Heart left ventricle (tissue), 16 donors: ENCODE measurements at regions not wholly inside any gene's neighbourhood (a gene's known extent, or its start where the extent isn't known, plus 50 kb on each side); places are given as distances from the start of the nearest gene placed in this dataset.

Source experiments
- ATAC-seq, 4 donors: fragments of 200-7000 bp; cut with Tn5 transposase; one replicate each; pipeline ENCODE4 v1.9.1; 2020 to 2022; ENCODE audit warnings: moderate library complexity in 4 of 4, mild to moderate bottlenecking in 3 of 4, moderate number of reproducible peaks in 1 of 4
- DNase-seq, 5 donors: peaks; one replicate each; pipeline ENCODE4 v3.0.0-alpha.2; 2020
- H3K27ac ChIP-seq, 12 donors: fragments of 200-600 bp; sonication (generic) in 4 of 12; one replicate each; pipeline versions ENCODE4 v1.5.0 to v1.8.0; 2016 to 2022; ENCODE audit warnings: mild to moderate bottlenecking in 2 of 12
- H3K27me3 ChIP-seq, 9 donors: fragments of 200-600 bp; sonication (generic) in 2 of 9; one replicate each; pipeline versions ENCODE4 v1.5.1 to v1.8.0; 2016 to 2022; ENCODE audit warnings: mild to moderate bottlenecking in 3 of 9
- H3K36me3 ChIP-seq, 9 donors: fragments of 200-600 bp; sonication (generic) in 2 of 9; one replicate each; pipeline versions ENCODE4 v1.5.0 to v1.8.0; 2018 to 2022; ENCODE audit warnings: mild to moderate bottlenecking in 2 of 9
- H3K4me1 ChIP-seq, 12 donors: fragments of 200-600 bp; sonication (generic) in 4 of 12; one replicate each; pipeline versions ENCODE4 v1.5.0 to v1.8.0; 2016 to 2022; ENCODE audit warnings: mild to moderate bottlenecking in 3 of 12
- H3K4me3 ChIP-seq, 12 donors: fragments of 200-600 bp; sonication (generic) in 4 of 12; one replicate each; pipeline versions ENCODE4 v1.5.0 to v1.8.0; 2017 to 2022; ENCODE audit warnings: mild to moderate bottlenecking in 9 of 12, moderate library complexity in 4 of 12
- H3K9me3 ChIP-seq, 12 donors: fragments of 200-600 bp; sonication (generic) in 4 of 12; one replicate each; pipeline versions ENCODE4 v1.5.0 to v1.8.0; 2016 to 2022; ENCODE audit warnings: mild to moderate bottlenecking in 1 of 12
- CTCF ChIP-seq, 12 donors: fragments of 200-600 bp; sonication (generic) in 4 of 12; IDR thresholded peaks; one replicate each; pipeline versions ENCODE4 v1.5.0 to v1.8.0; 2018 to 2022; ENCODE audit warnings: antibody characterized with exemption in 12 of 12, mild to moderate bottlenecking in 5 of 12
- POLR2A ChIP-seq, 2 donors: fragments of 450-650 bp; IDR thresholded peaks; one replicate each; pipeline ENCODE4 v1.6.1; 2017; ENCODE audit warnings: antibody characterized with exemption in 2 of 2, mild to moderate bottlenecking in 2 of 2, moderate library complexity in 2 of 2
- WGBS, 4 donors: extraction: QIAGEN DNeasy Blood & Tissue Kit in 2 of 4; methylation state at CpG; one replicate each; pipeline versions ENCODE4 v1.1.5 to v1.1.7; 2013 to 2018; 5-methylcytosine and 5-hydroxymethylcytosine counted together
- intact Hi-C, 10 donors: fragments of 100-400 bp; cut with DNase I; formaldehyde crosslinking; loops; one replicate each; pipeline versions ENCODE4 v1.11.1 to v1.14.2; 2022
- donor health status: ischemic (EF 13 %, LVEDD 7.1; RV severe dilation, severe dysfunction).
- donor health status: healthy with polysubstance abuse.
- donor health status: DM: no; HTN: yes; CAD: no.
- donor health status: DM: no; HTN: no; CAD: no.
- donor health status: ischemic (EF 25% LVEDD 6.9; RV normal size, moderate dysfunction).
- donor health status: ischemic (EF 25% LVEDD 5.7; RV mildly dilated, moderate dysfunction).
- donor health status: healthy.
- donor health status: DM: yes; HTN: yes; CAD: no.
- donor health status: ischemic (EF 35%, LVEDD 5.7; RV mildly dilated, moderate dysfunction).
- donor health status: nonischemic (EF 11% LVEDD 7.7; RV severe dilation, severe dysfunction).
- donor health status: DM: yes; HTN: yes; CAD: no.
- donor health status: PGD.
- donor health status: ischemic (EF 29% LVEDD 5.4; RV normal size, mild dysfunction).
- donor health status: nonischemic (EF 23%, LVEDD 6.1; RV moderate dilation, normal function).

- intact Hi-C loops = no loop called here
- no peak for TF ChIP-seq POLR2A (IDR thresholded peaks at IDR 0.05)
- no peak for TF ChIP-seq CTCF (IDR thresholded peaks at IDR 0.05)
- H3K9me3 ChIP-seq = peaks cover 0 to 3% (median 0%) of the 10 kb centered on the region in 12 donors
- WGBS, 4 donors = 89 to 99% (median 97%) methylated on average over 4 of the region's 4 CpGs
- H3K36me3 ChIP-seq = no peaks in the 10 kb centered on the region
- H3K4me3 ChIP-seq = no peak overlapping the region
- H3K4me1 ChIP-seq = peaks cover 0 to 6% (median 0%) of the 10 kb centered on the region in 12 donors
- no peak overlapping the region for H3K27ac ChIP-seq
- no peak for ATAC-seq
- no peak for DNase-seq
- H3K27me3 ChIP-seq = no peaks in the 10 kb centered on the region
Observed at GRCh38 chr9:88890546-88890945, 100.7 kb upstream of the S1PR3 start.

GRCh38 chr9:88891040-88891439, 100.2 kb upstream of the S1PR3 start:
- no peak for TF ChIP-seq POLR2A (IDR thresholded peaks at IDR 0.05)
- no peak for TF ChIP-seq CTCF (IDR thresholded peaks at IDR 0.05)
- Histone ChIP-seq H3K4me1 (peaks cover 0 to 6% (median 0%) of the 10 kb centered on the region in 12 donors), H3K4me3 (no peak overlapping the region), H3K27me3 (no peaks in the 10 kb centered on the region), H3K36me3 (no peaks in the 10 kb centered on the region), H3K27ac (no peak overlapping the region), H3K9me3 (peaks cover 0 to 3% (median 0%) of the 10 kb centered on the region in 12 donors)
- WGBS, 4 donors = 81 to 95% (median 92%) methylated on average over 2 of the region's 2 CpGs
- DNase-seq (no peak), ATAC-seq (no peak)
- intact Hi-C loops = no loop called here

GRCh38 chr9:88892724-88893123, 98.5 kb upstream of the S1PR3 start:
- H3K9me3 ChIP-seq = peaks cover 0 to under 1% (median 0%) of the 10 kb centered on the region in 12 donors
- H3K4me1 ChIP-seq = peaks cover 0 to 6% (median 0%) of the 10 kb centered on the region in 12 donors
- intact Hi-C loops = no loop called here
- DNase-seq (peak in 1 of 5 donors; percentile 36), ATAC-seq (peak in 2 of 4 donors; percentile 34 to 54)
- no peak overlapping the region for H3K4me3 ChIP-seq
- WGBS, 4 donors = 52 to 71% (median 65%) methylated on average over 4 of the region's 4 CpGs
- TF ChIP-seq CTCF (IDR thresholded peaks at IDR 0.05) = no peak
- no peak for TF ChIP-seq POLR2A (IDR thresholded peaks at IDR 0.05)
- H3K36me3 ChIP-seq = no peaks in the 10 kb centered on the region
- peaks cover 0 to 5% (median 0%) of the 10 kb centered on the region in 9 donors for H3K27me3 ChIP-seq
- H3K27ac ChIP-seq = no peak overlapping the region

GRCh38 chr9:88897081-88897480, 94.2 kb upstream of the S1PR3 start:
- no peak overlapping the region for H3K4me3 ChIP-seq
- no peak for ATAC-seq
- no peaks in the 10 kb centered on the region for H3K36me3 ChIP-seq
- no peaks in the 10 kb centered on the region for H3K9me3 ChIP-seq
- intact Hi-C loops = no loop called here
- peaks cover 0 to 5% (median 0%) of the 10 kb centered on the region in 9 donors for H3K27me3 ChIP-seq
- DNase-seq = no peak
- H3K4me1 ChIP-seq = peaks cover 0 to 6% (median 0%) of the 10 kb centered on the region in 12 donors
- H3K27ac ChIP-seq = no peak overlapping the region
- TF ChIP-seq CTCF (IDR thresholded peaks at IDR 0.05) (no peak), POLR2A (IDR thresholded peaks at IDR 0.05) (no peak)
